ENCODE measurements at regions not wholly inside any gene's neighbourhood (a gene's known extent, or its start where the extent isn't known, plus 50 kb on each side); places are given as distances from the start of the nearest gene placed in this dataset.

GRCh38 chr10:106076496-106076895, 1088.0 kb downstream of the SORCS1 start:
- no peak overlapping the region for H3K4me2 ChIP-seq (ENCODE audit: low read length)
- TF ChIP-seq CTCF (IDR thresholded peaks at IDR 0.05; ENCODE audit: low read depth, low read length, poor library complexity, severe bottlenecking) (no peak), EZH2phosphoT487 (IDR thresholded peaks at IDR 0.05; ENCODE audit: borderline replicate concordance, low read length) (no peak)
- no peaks in the 10 kb centered on the region for H3K36me3 ChIP-seq (ENCODE audit: control insufficient read depth, low read length)
- H3K27ac ChIP-seq (ENCODE audit: low read depth, low read length), result no peak overlapping the region
- H3K79me2 ChIP-seq (ENCODE audit: control insufficient read depth, low read length), result no peaks in the 10 kb centered on the region
- H3K4me3 ChIP-seq (ENCODE audit: low read length), result no peak overlapping the region
- H3K9me3 ChIP-seq (ENCODE audit: control insufficient read depth, insufficient read depth, low read length), result no peaks in the 10 kb centered on the region
- no peaks in the 10 kb centered on the region for H3K27me3 ChIP-seq (ENCODE audit: control insufficient read depth, low read length)
- no peaks in the 10 kb centered on the region for H3K4me1 ChIP-seq (ENCODE audit: control insufficient read depth, low read length)
- H4K20me1 ChIP-seq (ENCODE audit: control insufficient read depth, insufficient read depth, low read depth, low read length), result no peaks in the 10 kb centered on the region
- H3F3A ChIP-seq (ENCODE audit: control insufficient read depth, insufficient read depth), result no peaks in the 10 kb centered on the region
- no peaks in the 10 kb centered on the region for H3K9me2 ChIP-seq (replicated peaks; ENCODE audit: control insufficient read depth, low read length)

- no peaks in the 10 kb centered on the region for H3K36me3 ChIP-seq (ENCODE audit: control insufficient read depth, low read length)
- no peaks in the 10 kb centered on the region for H3K27me3 ChIP-seq (ENCODE audit: control insufficient read depth, low read length)
- no peaks in the 10 kb centered on the region for H3K79me2 ChIP-seq (ENCODE audit: control insufficient read depth, low read length)
Measured at GRCh38 chr10:106053061-106053460, 1111.4 kb downstream of the SORCS1 start.

GRCh38 chr10:106044503-106044902, 1120.0 kb downstream of the SORCS1 start:
- Histone ChIP-seq H3K4me3 (ENCODE audit: low read length) (no peak overlapping the region), H3K9me3 (ENCODE audit: control insufficient read depth, insufficient read depth, low read length) (no peaks in the 10 kb centered on the region), H3K4me2 (ENCODE audit: low read length) (no peak overlapping the region), H3K27ac (ENCODE audit: low read depth, low read length) (no peak overlapping the region), H4K20me1 (ENCODE audit: control insufficient read depth, insufficient read depth, low read depth, low read length) (no peaks in the 10 kb centered on the region), H3K9me2 (replicated peaks; ENCODE audit: control insufficient read depth, low read length) (no peaks in the 10 kb centered on the region), H3K79me2 (ENCODE audit: control insufficient read depth, low read length) (no peaks in the 10 kb centered on the region), H3K36me3 (ENCODE audit: control insufficient read depth, low read length) (no peaks in the 10 kb centered on the region), H3K4me1 (ENCODE audit: control insufficient read depth, low read length) (no peaks in the 10 kb centered on the region), H3K27me3 (ENCODE audit: control insufficient read depth, low read length) (no peaks in the 10 kb centered on the region), H3F3A (ENCODE audit: control insufficient read depth, insufficient read depth) (no peaks in the 10 kb centered on the region)
- TF ChIP-seq EZH2phosphoT487 (IDR thresholded peaks at IDR 0.05; ENCODE audit: borderline replicate concordance, low read length) (no peak), CTCF (IDR thresholded peaks at IDR 0.05; ENCODE audit: low read depth, low read length, poor library complexity, severe bottlenecking) (no peak)

More at GRCh38 chr10:106053061-106053460, 1111.4 kb downstream of the SORCS1 start:
- Histone ChIP-seq H3K4me3 (ENCODE audit: low read length) (no peak overlapping the region), H3K9me2 (replicated peaks; ENCODE audit: control insufficient read depth, low read length) (no peaks in the 10 kb centered on the region), H4K20me1 (ENCODE audit: control insufficient read depth, insufficient read depth, low read depth, low read length) (no peaks in the 10 kb centered on the region), H3K9me3 (ENCODE audit: control insufficient read depth, insufficient read depth, low read length) (no peaks in the 10 kb centered on the region), H3K4me2 (ENCODE audit: low read length) (no peak overlapping the region), H3F3A (ENCODE audit: control insufficient read depth, insufficient read depth) (no peaks in the 10 kb centered on the region), H3K4me1 (ENCODE audit: control insufficient read depth, low read length) (no peaks in the 10 kb centered on the region), H3K27ac (ENCODE audit: low read depth, low read length) (no peak overlapping the region)
- no peak for TF ChIP-seq CTCF (IDR thresholded peaks at IDR 0.05; ENCODE audit: low read depth, low read length, poor library complexity, severe bottlenecking)
- TF ChIP-seq EZH2phosphoT487 (IDR thresholded peaks at IDR 0.05; ENCODE audit: borderline replicate concordance, low read length), result no peak

GRCh38 chr10:106043863-106044262, 1120.6 kb downstream of the SORCS1 start:
- no peak overlapping the region for H3K4me2 ChIP-seq (ENCODE audit: low read length)
- H3K36me3 ChIP-seq (ENCODE audit: control insufficient read depth, low read length), result no peaks in the 10 kb centered on the region
- H3K79me2 ChIP-seq (ENCODE audit: control insufficient read depth, low read length), result no peaks in the 10 kb centered on the region
- H3F3A ChIP-seq (ENCODE audit: control insufficient read depth, insufficient read depth), result no peaks in the 10 kb centered on the region
- no peaks in the 10 kb centered on the region for H4K20me1 ChIP-seq (ENCODE audit: control insufficient read depth, insufficient read depth, low read depth, low read length)
- H3K4me3 ChIP-seq (ENCODE audit: low read length), result no peak overlapping the region
- H3K27me3 ChIP-seq (ENCODE audit: control insufficient read depth, low read length), result no peaks in the 10 kb centered on the region
- TF ChIP-seq CTCF (IDR thresholded peaks at IDR 0.05; ENCODE audit: low read depth, low read length, poor library complexity, severe bottlenecking), result no peak
- no peak for TF ChIP-seq EZH2phosphoT487 (IDR thresholded peaks at IDR 0.05; ENCODE audit: borderline replicate concordance, low read length)
- no peaks in the 10 kb centered on the region for H3K9me2 ChIP-seq (replicated peaks; ENCODE audit: control insufficient read depth, low read length)
- H3K27ac ChIP-seq (ENCODE audit: low read depth, low read length), result no peak overlapping the region
- H3K4me1 ChIP-seq (ENCODE audit: control insufficient read depth, low read length), result no peaks in the 10 kb centered on the region
- H3K9me3 ChIP-seq (ENCODE audit: control insufficient read depth, insufficient read depth, low read length), result no peaks in the 10 kb centered on the region
